ENCODE measurements at regions not wholly inside any gene's neighbourhood (a gene's known extent, or its start where the extent isn't known, plus 50 kb on each side); places are given as distances from the start of the nearest gene placed in this dataset.

- TF ChIP-seq, protein P1, sequence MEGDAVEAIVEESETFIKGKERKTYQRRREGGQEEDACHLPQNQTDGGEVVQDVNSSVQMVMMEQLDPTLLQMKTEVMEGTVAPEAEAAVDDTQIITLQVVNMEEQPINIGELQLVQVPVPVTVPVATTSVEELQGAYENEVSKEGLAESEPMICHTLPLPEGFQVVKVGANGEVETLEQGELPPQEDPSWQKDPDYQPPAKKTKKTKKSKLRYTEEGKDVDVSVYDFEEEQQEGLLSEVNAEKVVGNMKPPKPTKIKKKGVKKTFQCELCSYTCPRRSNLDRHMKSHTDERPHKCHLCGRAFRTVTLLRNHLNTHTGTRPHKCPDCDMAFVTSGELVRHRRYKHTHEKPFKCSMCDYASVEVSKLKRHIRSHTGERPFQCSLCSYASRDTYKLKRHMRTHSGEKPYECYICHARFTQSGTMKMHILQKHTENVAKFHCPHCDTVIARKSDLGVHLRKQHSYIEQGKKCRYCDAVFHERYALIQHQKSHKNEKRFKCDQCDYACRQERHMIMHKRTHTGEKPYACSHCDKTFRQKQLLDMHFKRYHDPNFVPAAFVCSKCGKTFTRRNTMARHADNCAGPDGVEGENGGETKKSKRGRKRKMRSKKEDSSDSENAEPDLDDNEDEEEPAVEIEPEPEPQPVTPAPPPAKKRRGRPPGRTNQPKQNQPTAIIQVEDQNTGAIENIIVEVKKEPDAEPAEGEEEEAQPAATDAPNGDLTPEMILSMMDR (IDR thresholded peaks at IDR 0.05; ENCODE audit: low read depth, low read length, poor library complexity, severe bottlenecking), result no peak
- no peak for TF ChIP-seq EZH2phosphoT487 (IDR thresholded peaks at IDR 0.05; ENCODE audit: borderline replicate concordance, low read length)
These were observed 79.7 kb upstream of the CDIN1 start for GRCh38 chr15:36499412-36500389.
